ENCODE measurements at regions not wholly inside any gene's neighbourhood (a gene's known extent, or its start where the extent isn't known, plus 50 kb on each side); places are given as distances from the start of the nearest gene placed in this dataset.

GRCh38 chr20:60266177-60266823 is 308.1 kb downstream of the CDH26 start:
- H3K4me3 ChIP-seq (ENCODE audit: extremely low read depth in 1 of 4, insufficient read depth in 2 of 4, low read depth in 3 of 4, low read length in 4 of 4), result no peak overlapping the region

More at GRCh38 chr20:60266177-60266823, 308.1 kb downstream of the CDH26 start:
- Histone ChIP-seq H3K36me3 (ENCODE audit: control insufficient read depth in 2 of 4, insufficient read depth in 4 of 4, low read length in 3 of 4) (no peaks in the 10 kb centered on the region), H4K20me1 (replicated peaks in 1 of 2; ENCODE audit: control insufficient read depth in 1 of 2, insufficient read depth in 2 of 2, low read length in 2 of 2) (no peaks in the 10 kb centered on the region), H2BK15ac (ENCODE audit: low read length) (no peak overlapping the region), H3K23me2 (ENCODE audit: low read depth, low read length) (no peaks in the 10 kb centered on the region), H2AK5ac (ENCODE audit: low read depth, low read length) (no peak overlapping the region), H2BK5ac (ENCODE audit: low read depth, low read length) (no peak overlapping the region), H3K4me2 (ENCODE audit: insufficient read depth in 1 of 2, low read depth in 2 of 2, low read length in 2 of 2) (no peak overlapping the region), H2BK12ac (ENCODE audit: low read depth, low read length) (no peak overlapping the region), H3K18ac (ENCODE audit: extremely low read depth, low read length) (no peak overlapping the region), H3K14ac (ENCODE audit: insufficient read length) (no peak overlapping the region), H3K27me3 (replicated peaks in 1 of 4; ENCODE audit: control insufficient read depth in 3 of 4, extremely low read depth in 1 of 4, insufficient read depth in 3 of 4, low read length in 3 of 4) (no peaks in the 10 kb centered on the region; a peak in 2 of 7 replicates), H4K5ac (ENCODE audit: insufficient read length, low read depth, low read length) (no peak overlapping the region), H2AFZ (ENCODE audit: low read length) (no peak overlapping the region), H3K9ac (replicated peaks in 1 of 4; ENCODE audit: extremely low read depth in 1 of 4, low read depth in 3 of 4, low read length in 3 of 4) (no peak overlapping the region), H2BK120ac (replicated peaks; ENCODE audit: low read depth, low read length) (no peak overlapping the region), H3K79me1 (ENCODE audit: low read depth, low read length) (no peaks in the 10 kb centered on the region), H3K9me3 (ENCODE audit: insufficient read depth in 2 of 2, low read depth in 1 of 2, low read length in 1 of 2) (peaks cover 3 to 6% of the 10 kb centered on the region in 2 experiments; a peak in 1 of 4 replicates), H3K79me2 (ENCODE audit: control insufficient read depth in 1 of 2, insufficient read depth in 2 of 2, low read length in 2 of 2) (no peaks in the 10 kb centered on the region), H3K23ac (ENCODE audit: insufficient read length) (no peak overlapping the region), H2BK20ac (ENCODE audit: low read length) (no peak overlapping the region), H3K56ac (replicated peaks; ENCODE audit: insufficient read length, low read depth, low read length) (no peak overlapping the region), H4K8ac (ENCODE audit: extremely low read depth, insufficient read depth, low read length) (peak overlapping the region; percentile 45; the same call in 1 of the 2 replicates), H3K27ac (ENCODE audit: low read depth, low read length) (no peak overlapping the region), H4K91ac (replicated peaks; ENCODE audit: insufficient read length, low read length) (no peak overlapping the region), H3K4ac (replicated peaks; ENCODE audit: insufficient read length, low read depth, low read length) (no peak overlapping the region), H3K4me1 (replicated peaks in 1 of 4; ENCODE audit: control insufficient read depth in 3 of 4, insufficient read depth in 4 of 4, low read length in 3 of 4) (no peaks in the 10 kb centered on the region)
- ChIA-PET CTCF (ENCODE audit: partially characterized antibody) (no interaction called here), POLR2A (ENCODE audit: partially characterized antibody) (no interaction called here)
- WGBS, 2 experiments (ENCODE audit: extremely low coverage in 1 of 2, insufficient coverage in 1 of 2, insufficient read length in 1 of 2, insufficient replicate concordance in 2 of 2, low coverage in 1 of 2, low lambda C conversion rate in 2 of 2, missing lambda C conversion rate in 1 of 2), result 92% methylated on average over 6 of the region's 9 CpGs; no CpG with 5 or more reads in 1 of the 2 experiments
- no peak for FAIRE-seq
- TF ChIP-seq TAF1 (IDR thresholded peaks at IDR 0.05; ENCODE audit: low read depth, low read length) (no peak), BCL11A (IDR thresholded peaks at IDR 0.05; ENCODE audit: low read depth in 2 of 2, low read length in 2 of 2) (no peak), TEAD4 (IDR thresholded peaks at IDR 0.05; ENCODE audit: low read depth, low read length) (no peak), KDM4A (IDR thresholded peaks at IDR 0.05; ENCODE audit: low read depth, low read length, severe bottlenecking) (no peak), E2F6 (IDR thresholded peaks at IDR 0.05) (no peak), HDAC6 (IDR thresholded peaks at IDR 0.05; ENCODE audit: low read depth, low read length) (no peak), TAF7 (optimal IDR thresholded peaks at IDR 0.05; ENCODE audit: borderline replicate concordance, low read depth, low read length) (no peak), YY1 (IDR thresholded peaks at IDR 0.05; ENCODE audit: low read depth, low read length) (no peak), SAP30 (IDR thresholded peaks at IDR 0.05; ENCODE audit: insufficient read depth, insufficient replicate concordance, low read length) (no peak), SIX5 (IDR thresholded peaks at IDR 0.05; ENCODE audit: low read depth, low read length) (no peak)
- no peak for DNase-seq (ENCODE audit: low read depth in 1 of 2, low spot score in 2 of 2)

All from H1 (cell line).